G401.6 (cell line): ENCODE measurements at regions not wholly inside any gene's neighbourhood (a gene's known extent, or its start where the extent isn't known, plus 50 kb on each side); places are given as distances from the start of the nearest gene placed in this dataset.

ENCODE experiments used
- FAIRE-seq: peaks from 2 replicates; lab custom pipeline; 2012; peaks lifted over from hg19 to GRCh38; lab: Jason Lieb, UNC

DNA sequence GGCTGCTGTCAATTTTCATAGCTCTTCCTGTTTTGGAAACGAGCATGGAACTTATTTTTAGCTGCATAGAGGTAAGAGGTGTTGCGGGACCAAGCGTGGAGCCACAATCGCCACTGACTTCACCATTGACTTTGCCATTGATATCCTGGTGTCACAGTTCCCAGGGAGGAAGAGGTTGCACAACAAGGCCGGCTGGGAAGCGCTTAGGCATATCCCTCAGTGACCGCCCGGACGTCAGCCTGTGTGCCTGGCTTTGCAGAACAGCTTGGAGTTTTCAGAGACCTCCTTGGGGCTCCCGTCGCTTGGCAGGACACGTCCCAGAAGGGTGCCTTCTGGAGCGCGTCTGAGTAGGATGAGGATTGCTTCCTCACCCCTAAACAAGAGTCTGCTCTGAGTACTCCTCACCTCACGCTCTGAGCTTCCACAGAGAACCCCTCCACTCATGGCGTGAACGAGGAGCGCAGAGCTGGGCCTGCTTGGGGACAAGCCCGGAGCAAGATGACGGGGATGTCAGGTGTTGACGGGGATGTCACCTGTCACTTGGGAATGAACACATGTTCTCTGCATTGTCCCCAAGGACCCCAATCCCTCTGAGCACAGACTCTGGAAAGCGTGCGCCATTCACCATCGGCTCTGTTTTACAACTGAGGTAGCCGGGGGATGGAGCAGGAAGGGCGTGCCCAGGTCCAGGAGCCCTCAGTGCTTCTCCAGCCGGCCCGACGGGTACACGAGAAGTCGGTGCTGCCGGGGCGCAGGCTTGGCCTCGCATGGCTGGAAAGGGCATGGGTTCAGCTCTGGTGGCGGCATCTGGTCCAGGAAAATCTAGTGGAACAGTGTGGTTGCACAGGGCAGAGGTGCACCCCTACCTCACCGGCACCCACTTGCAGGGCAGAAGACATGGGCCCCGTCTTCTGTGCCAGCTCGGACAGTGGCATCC lies 192.3 kb upstream of the SHH start:
- FAIRE-seq, result no peak

DNA sequence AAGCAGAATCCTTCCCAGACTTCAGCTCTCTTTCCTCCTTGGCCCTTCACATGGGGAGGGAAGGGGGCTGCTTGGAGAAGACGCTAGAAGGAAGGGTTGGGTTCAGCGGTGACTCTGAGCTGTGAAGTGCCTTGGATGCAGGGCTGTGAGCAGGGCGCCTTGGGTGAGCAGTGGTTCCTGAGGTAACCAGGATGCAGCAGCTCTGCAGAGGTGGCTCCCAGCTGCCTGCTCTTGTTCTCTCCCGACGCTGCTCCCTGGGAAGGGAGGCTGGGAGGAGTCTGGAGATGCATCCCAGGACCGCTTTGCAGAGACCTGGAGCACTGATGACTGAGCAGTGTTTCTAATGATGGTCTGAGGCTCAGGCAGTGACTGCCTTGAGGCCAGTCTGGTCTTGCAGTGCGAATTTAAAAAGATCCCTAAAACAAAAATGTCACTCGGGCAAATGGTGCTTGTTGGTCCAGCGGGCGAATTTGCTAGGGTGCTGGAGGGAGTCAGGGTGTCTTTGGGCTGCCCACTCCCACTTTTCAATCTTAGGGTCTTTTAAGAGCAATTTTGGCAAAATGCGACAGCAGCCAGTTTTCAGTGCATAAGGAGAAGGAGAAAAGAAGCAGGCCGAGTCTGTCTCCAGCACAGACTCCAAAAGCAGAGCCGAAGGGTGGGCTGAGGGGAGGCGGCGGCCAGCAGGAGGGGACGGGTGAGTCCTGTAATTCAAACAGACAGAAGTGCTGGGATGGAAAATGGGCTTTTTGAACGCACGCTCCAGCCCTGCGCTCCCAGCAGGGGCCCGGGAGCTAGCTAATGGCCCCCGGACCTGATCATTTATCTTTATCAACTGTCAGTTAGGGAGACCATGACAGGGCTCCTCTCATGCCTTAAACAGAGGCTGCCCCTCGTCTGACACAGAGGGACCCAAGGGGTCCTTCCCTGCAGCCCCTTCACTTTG lies 191.2 kb upstream of the SHH start:
- no peak for FAIRE-seq

GRCh38 chr7:156002362-156003066 lies 190.3 kb upstream of the SHH start:
- FAIRE-seq, result no peak

- FAIRE-seq, result no peak
Observed at GRCh38 chr7:156001496-156002260, 189.4 kb upstream of the SHH start.

DNA sequence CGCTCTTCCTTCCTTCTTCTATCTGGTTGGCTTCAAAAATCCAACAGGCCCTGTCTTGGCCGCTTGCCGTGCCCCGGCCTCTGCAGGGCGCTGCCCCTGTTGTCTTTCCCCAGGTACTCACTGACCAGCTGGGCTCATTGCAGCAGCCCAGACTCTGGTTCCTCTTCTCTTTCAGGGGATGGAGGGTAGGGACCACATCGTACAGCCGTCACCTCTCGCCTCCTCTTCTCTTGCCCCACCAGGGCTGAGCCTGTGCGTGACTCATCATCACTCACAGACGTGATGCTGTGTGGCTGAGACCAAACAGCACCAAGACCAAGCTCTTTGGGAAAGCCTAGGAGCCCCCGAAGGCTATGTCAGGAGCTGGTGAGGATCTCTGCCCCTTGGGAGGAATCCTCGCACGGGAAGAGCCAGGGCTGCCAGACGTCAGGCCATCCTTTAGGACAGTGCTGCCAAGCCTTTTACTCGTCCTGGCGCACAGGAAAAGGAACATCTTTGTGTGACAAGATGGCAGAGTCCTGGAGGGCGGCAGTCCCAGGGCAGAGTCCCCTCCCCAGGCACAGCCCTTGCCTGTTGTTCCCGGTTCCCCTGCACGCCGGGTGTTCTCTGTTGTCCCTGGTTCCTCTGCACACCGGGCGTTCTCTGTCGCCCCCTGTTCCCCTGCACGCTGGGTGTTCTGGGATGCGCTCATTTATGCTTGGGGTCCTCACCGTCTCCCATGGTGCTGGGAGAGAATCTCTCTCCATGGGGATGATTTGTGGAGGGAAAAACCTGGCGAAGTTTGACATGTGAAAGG lies 188.5 kb upstream of the SHH start:
- FAIRE-seq, result no peak

GRCh38 chr7:155999631-156000489 lies 187.6 kb upstream of the SHH start:
- FAIRE-seq, result no peak

DNA sequence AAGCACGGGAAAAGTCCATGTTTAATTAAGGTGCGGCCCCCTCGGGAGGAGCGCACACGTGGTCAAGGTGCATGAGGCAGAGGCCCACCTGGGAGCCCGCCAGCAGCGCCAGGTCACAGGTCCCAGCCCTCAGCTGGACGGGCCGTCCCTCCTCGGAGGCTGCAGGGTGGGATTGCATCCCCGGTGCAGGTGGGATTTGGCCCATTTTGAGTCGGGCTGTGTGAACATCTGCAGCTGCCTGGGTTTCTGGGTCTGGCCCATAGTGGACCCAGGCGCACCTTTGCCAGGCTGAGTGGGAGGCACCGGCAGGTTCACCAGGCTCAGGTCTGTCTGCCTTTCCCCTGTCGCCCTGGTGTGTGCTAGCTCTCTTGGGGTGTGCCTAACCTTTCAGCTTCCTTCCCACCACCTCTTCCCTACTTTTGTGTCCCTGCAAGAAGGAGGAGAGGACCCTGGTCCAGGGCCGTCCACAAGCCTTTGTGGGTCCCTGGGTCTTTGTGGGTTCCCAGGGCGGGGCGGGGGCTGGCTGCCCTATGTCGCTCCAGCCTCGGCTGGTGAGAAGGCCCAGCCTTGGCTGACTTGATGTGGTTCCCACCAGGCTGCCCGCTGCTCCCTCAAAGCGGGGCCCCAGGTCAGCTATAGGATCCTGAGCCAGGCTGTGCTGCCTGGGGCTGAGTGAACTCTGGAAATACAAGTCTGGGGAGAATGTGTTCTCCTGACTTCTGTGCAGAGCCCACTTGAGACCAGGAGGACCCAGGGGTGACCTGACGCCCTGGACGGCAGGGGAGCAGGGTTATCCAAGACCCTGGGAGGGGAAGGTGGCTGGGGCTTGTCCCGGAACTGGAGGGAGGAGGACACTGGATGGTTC lies 186.7 kb upstream of the SHH start:
- no peak for FAIRE-seq

DNA sequence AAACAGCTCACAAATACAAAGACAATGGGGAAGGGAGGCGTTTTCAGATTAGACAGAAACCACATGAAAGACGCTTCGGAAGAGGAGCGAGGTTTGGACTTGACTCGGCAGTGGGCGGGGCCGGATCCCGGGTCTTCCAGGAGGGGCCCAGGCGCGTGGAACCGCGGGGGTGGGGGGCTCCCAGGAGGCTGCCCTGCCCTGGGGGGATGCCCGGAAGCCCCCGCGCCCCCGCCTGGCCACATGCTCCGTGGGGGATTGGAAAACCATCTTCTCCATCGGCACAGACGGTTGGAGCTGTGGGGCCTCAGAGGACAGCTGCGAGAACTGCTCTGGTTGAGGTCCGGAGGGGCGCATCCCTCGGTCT lies 186.0 kb upstream of the SHH start:
- no peak for FAIRE-seq

GRCh38 chr7:155997431-155998327 lies 185.4 kb upstream of the SHH start:
- no peak for FAIRE-seq

GRCh38 chr7:155996718-155997280 lies 184.5 kb upstream of the SHH start:
- no peak for FAIRE-seq

DNA sequence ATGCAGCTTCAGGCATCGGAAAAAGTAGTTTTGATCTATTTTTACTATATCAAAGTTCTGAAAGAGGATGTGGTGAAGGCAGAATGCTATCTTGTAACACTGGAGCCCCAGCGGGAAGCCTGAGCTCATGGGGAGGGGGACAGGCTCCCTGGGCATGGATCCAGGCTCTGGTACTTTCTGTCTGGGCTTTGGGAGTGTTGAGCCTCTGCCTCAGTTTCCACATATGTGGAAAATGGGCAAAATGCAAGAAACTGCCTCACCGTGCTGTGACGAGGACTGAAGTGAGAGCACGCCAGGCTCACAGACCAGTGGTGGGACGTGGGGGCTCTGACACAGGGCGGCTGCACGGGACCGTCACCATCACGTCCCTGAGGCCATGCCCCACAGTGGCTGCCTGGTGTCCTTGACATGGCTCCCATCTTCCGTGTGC lies 182.9 kb upstream of the SHH start:
- FAIRE-seq, result no peak

DNA sequence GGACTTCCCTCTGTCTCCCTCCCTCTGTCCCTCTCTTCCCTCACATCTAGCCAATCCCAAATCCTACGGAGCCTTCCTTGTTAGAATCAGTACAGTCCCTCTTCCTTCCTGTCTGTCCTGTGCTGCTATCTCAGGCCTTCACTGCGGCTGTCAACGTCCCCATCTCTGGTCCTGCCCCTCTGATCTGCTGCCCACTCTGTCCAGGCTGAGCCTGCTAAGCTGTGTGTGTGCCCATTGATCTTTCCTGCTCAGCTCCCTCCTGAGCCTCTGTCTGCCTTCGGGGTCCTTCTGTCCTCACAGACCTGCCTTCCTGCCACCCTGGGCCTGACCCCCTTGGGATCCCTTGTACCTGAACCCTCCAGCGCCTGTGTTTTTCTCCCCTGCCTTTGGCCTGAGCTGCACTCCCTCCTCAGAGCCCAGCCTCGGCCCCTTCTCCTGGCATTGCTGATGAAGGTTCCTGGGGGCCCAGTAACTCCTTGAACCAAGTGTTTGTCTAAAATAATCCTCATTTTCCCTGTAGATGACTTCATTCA lies 182.1 kb upstream of the SHH start:
- FAIRE-seq, result no peak

- no peak for FAIRE-seq
Observed at GRCh38 chr7:155993420-155994278, 181.4 kb upstream of the SHH start.

DNA sequence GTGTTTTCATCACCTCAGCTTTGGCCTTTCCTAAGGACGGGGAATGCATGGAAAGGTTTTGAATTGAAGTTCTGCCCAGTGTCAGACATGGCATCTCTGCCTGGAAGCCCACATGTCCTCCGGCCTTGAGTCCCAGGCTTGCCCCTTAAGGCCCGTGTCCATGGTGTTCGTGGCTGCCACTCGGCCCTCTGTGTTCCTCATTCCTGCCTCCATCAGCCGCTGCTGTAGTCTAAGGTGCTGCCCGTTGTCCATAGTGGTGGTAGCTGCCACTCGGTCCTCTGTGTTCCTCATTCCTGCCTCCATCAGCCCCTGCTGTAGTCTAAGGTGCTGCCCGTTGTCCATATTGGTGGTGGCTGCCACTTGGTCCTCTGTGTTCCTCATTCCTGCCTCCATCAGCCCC lies 180.7 kb upstream of the SHH start:
- no peak for FAIRE-seq

DNA sequence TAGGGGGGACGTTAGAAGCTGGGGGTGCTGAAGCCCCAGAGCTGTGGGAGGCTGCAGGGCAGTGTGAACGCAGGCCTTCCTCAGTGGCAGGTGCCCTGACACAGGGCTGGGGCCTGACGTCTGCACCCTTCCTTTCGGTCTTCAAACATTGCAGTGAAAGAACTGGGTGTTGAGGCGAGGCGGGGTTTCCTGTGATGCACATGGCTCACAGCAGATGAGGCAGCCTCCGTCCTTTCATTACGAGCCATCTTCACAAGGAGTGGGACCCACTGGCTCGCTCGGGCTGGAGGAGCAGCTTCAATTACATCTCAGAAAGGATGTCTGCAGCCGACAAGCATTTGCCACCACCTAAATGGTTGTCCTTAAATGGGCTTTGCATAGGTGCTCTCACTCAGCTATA lies 180.3 kb upstream of the SHH start:
- FAIRE-seq, result no peak

DNA sequence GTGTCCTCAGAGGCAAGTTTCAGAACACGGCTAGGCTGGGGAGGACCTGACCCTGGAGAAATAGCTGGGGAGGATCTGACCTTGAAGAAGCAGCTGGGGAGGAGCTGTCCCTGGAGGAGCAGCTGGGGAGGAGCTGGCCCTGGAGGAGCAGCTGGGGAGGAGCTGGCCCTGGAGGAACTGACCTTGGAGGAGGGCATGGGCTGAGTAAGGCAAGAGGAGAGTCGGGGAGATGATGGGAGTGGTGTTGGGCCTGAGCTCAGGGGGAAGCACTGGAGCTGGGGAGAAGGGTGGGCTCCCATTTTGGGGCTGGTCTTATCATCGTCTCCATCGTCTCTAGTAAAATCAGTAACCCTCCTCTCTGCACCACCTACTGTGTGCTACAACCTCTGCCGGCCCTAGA lies 179.8 kb upstream of the SHH start:
- FAIRE-seq, result no peak
